GM12873 (cell line): ENCODE measurements at regions not wholly inside any gene's neighbourhood (a gene's known extent, or its start where the extent isn't known, plus 50 kb on each side); places are given as distances from the start of the nearest gene placed in this dataset.

Experiments used
- TF ChIP-seq, protein P1 (sequence below): IDR thresholded peaks from 2 replicates; pipeline ENCODE4 v1.5.1; 2012; ENCODE audit warnings: low read depth, mild to moderate bottlenecking, moderate library complexity, low read length, control low read depth; ENCODE audit not compliant: insufficient read depth; ENCODE audit errors: missing control alignments

DNA sequence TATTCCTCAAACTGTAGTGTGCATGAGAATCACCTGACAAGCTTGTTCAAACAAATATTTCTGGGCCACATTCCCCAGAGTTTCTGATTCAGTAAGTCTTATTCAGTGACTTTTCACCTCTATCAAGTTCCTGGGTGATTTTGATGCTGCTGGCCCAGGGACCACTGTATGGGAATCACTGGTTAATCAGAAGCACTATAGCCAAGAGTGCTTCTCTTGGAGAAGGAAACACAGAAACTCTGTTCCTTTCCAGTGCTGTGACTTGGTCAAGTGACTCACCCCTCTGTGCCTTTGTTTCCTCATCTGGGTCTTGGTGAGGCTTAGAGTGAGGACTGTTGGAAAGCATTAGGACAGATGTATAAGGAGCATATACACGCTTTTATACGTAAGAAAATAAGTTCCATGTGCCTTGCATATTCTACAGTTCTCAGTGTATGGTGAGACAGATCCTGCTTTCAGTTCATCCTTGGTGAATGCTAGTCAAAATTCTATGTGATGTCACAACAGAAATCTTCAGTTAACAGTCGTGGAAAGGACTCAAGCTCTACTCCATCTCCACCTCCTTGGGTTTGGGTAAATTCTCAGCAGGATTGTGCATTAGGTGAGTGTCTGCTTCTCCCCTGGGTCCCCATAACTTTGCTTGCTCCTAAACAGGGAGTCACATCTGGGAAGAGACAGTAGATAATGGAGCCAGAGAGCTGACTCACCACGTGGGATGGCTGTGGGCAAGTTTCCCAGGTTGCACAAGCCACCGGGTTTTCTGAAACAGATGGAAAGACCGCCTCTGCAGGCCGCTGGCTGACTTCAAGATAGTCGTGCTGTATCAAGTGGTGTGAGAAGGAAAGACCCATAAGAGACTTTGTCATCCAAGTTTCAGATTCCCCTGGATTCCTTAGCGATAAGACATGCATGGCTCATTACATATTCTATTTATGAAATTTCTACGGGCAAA lies 117.0 kb downstream of the NXNL2 start:
- TF ChIP-seq, protein P1, sequence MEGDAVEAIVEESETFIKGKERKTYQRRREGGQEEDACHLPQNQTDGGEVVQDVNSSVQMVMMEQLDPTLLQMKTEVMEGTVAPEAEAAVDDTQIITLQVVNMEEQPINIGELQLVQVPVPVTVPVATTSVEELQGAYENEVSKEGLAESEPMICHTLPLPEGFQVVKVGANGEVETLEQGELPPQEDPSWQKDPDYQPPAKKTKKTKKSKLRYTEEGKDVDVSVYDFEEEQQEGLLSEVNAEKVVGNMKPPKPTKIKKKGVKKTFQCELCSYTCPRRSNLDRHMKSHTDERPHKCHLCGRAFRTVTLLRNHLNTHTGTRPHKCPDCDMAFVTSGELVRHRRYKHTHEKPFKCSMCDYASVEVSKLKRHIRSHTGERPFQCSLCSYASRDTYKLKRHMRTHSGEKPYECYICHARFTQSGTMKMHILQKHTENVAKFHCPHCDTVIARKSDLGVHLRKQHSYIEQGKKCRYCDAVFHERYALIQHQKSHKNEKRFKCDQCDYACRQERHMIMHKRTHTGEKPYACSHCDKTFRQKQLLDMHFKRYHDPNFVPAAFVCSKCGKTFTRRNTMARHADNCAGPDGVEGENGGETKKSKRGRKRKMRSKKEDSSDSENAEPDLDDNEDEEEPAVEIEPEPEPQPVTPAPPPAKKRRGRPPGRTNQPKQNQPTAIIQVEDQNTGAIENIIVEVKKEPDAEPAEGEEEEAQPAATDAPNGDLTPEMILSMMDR: no peak

DNA sequence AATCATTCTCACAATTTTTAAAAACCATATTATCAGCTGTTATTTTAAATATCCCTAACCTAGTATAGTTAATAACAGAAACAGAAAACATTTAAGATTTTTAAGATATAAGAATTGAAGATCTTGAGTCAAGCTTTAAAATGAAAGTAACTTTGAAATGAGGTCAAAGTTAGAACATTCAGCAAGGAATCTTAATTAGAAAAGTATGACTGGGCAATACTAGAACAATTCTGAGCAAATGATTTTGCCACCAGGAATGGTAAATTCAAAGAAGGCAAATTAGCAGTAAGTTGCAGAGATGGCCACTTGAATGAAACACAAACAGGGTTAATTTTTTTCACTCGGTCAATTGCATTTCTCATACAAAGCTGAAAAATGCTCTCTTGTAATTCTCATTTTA lies 117.9 kb downstream of the NXNL2 start:
- TF ChIP-seq, protein P1: no peak

DNA sequence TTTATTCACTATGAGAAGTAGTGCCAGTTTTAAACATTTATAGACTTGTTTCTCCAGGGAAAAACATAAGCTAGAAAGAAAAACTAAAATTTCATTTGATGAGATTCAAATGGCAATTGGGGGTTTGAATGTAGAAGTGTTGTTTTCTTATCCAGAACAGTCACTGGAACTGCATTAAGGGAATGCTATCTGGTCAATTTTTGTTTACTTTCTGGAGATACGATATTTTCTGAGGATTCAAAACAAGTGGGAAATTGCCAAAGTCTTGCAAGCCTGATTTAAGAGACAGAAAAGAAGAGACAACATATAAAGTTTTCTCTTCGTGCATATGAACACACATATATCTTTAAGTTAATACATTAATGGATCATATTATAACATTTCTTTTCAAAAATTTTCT lies 118.4 kb downstream of the NXNL2 start:
- TF ChIP-seq, protein P1: no peak

DNA sequence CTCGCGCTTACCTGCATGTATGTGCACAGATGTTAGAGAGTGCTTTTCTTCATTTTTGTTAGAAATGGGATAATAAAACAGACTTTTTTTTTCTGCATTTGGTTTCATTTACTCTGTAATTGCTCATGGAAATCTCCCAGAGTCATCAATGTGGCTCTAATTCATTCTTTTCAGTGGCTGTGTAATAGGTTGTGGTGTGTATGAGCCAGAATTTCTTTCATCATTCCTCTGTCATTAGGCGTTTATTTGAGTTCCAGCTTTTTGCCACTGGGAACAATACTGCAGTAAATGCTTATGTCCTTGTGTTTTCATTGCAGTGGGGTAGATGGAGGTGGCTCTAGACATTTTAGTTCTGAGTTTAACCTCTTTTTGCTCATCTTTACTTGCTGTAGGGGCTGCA lies 118.9 kb downstream of the NXNL2 start:
- TF ChIP-seq, protein P1: no peak

DNA sequence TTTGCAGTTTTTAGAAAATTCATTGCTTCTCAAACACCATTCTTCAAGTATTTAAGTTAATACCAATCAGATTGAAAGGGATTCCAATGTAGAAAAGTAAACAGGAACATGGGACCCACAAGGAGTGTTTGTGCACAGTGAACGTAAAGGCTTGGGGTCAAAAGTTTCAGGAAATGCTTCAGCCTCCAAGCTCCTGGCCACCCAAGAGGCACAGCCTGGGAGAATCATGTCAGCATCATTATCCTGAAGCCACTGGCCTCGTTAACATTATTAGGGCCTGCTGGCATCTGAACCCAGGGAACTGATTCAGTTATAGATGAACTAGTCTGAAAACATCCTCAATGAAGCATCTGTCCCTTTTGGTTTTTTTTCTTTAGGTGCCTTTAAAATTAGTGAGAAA lies 122.9 kb downstream of the NXNL2 start:
- TF ChIP-seq, protein P1: no peak

DNA sequence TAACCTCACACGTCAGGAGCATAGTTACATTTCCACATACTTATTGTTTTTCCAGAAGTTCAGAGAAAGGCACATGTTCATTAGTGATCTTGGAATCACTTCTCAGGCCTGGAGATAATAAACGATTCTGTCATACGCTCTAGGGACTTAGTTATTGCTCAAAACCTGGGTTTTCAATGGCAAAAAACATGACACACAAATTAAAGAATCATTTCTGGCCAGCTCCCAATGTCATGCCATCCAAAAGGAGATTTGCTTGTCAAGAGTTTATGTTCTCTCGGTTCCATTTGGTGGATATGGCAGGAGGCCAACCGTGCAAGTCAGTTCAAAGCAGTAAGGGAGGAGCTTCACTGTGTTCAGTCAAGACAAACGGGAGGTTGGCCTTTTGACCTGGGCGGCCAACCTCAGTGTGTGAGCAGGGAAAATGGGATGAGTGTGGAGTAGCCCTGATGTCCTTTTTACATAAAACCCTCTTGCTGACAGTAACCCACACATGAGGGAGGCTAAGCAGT lies 123.4 kb downstream of the NXNL2 start:
- TF ChIP-seq, protein P1: no peak

DNA sequence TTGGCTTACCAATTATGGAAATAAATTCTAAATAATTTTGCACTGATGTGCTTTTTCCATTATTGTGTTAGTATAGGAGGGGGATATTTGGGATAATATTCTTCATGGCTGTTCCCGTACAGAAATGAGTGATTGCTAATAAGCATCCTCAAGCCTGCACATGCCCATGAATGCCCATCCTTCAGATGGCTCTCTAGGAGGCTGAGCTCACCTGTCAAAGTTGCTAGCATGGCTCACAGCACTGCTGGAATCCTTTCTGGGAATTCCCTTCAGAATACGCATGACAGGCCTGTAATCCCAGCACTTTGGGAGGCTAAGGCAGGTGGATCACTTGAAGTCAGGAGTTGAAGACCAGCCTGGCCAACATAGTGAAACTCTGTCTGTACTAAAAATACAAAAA lies 124.1 kb downstream of the NXNL2 start:
- TF ChIP-seq, protein P1: no peak
